GM23338 (cell line): ENCODE measurements at regions not wholly inside any gene's neighbourhood (a gene's known extent, or its start where the extent isn't known, plus 50 kb on each side); places are given as distances from the start of the nearest gene placed in this dataset.

ENCODE experiments used
- ATAC-seq: fragments of 200-7000 bp; cut with Tn5 transposase; 3 replicates; pipeline ENCODE4 v1.9.1; 2020
- DNase-seq: peaks from one replicate; pipeline ENCODE4 v3.0.0-alpha.2; 2015; ENCODE audit warnings: low spot score
- H2AFZ ChIP-seq: fragments of 200-600 bp; sonication (generic); 2 replicates; pipeline ENCODE4 v1.8.0; 2016; ENCODE audit warnings: antibody characterized with exemption, mild to moderate bottlenecking, moderate library complexity
- H3F3A ChIP-seq: fragments of 200-600 bp; sonication (generic); replicated peaks from 2 replicates; pipeline ENCODE4 v1.8.0; 2017; ENCODE audit warnings: antibody characterized with exemption, mixed run types, low read depth
- H3K27ac ChIP-seq: fragments of 200-600 bp; sonication (generic); 2 replicates; pipeline ENCODE4 v1.6.1; 2016; ENCODE audit warnings: low read depth
- H3K27me3 ChIP-seq: fragments of 200-600 bp; sonication (generic); 2 replicates; pipeline ENCODE4 v1.8.0; 2016; ENCODE audit warnings: mild to moderate bottlenecking, mixed run types, moderate library complexity; ENCODE audit not compliant: insufficient read depth
- H3K36me3 ChIP-seq: fragments of 200-600 bp; sonication (generic); 2 replicates; pipeline ENCODE4 v1.8.0; 2016; ENCODE audit warnings: mild to moderate bottlenecking; ENCODE audit not compliant: insufficient read depth
- H3K4me1 ChIP-seq: fragments of 200-600 bp; sonication (generic); 2 replicates; pipeline ENCODE4 v1.8.0; 2016; ENCODE audit warnings: mild to moderate bottlenecking, moderate library complexity; ENCODE audit not compliant: insufficient read depth
- H3K4me2 ChIP-seq: fragments of 200-600 bp; sonication (generic); 2 replicates; pipeline ENCODE4 v1.7.1; 2017; ENCODE audit warnings: mixed run types
- H3K4me3 ChIP-seq: fragments of 200-600 bp; sonication (generic); 2 replicates; pipeline ENCODE4 v1.6.1; 2016; ENCODE audit warnings: mixed run types
- H3K79me2 ChIP-seq: fragments of 200-600 bp; sonication (generic); replicated peaks from 2 replicates; pipeline ENCODE4 v1.8.0; 2017; ENCODE audit warnings: mild to moderate bottlenecking; ENCODE audit not compliant: insufficient read depth
- H3K9me2 ChIP-seq: fragments of 200-600 bp; sonication (generic); 2 replicates; pipeline ENCODE4 v1.8.0; 2017; ENCODE audit not compliant: insufficient read depth
- H4K20me1 ChIP-seq: fragments of 200-600 bp; sonication (generic); replicated peaks from 2 replicates; pipeline ENCODE4 v1.8.0; 2017; ENCODE audit warnings: mild to moderate bottlenecking; ENCODE audit not compliant: insufficient read depth
- H3K27ac Mint-ChIP-seq: 2 replicates; pipeline ENCODE4 v1.8.0; 2020; ENCODE audit warnings: inconsistent platforms, mild to moderate bottlenecking, moderate library complexity, mixed read lengths
- H3K27me3 Mint-ChIP-seq: 3 replicates; pipeline ENCODE4 v1.8.0; 2022; ENCODE audit warnings: low read depth, mild to moderate bottlenecking, moderate library complexity, mixed read lengths, inconsistent platforms; ENCODE audit not compliant: insufficient read depth, poor library complexity
- H3K36me3 Mint-ChIP-seq: 3 replicates; pipeline ENCODE4 v1.8.0; 2021; ENCODE audit warnings: low read depth, mild to moderate bottlenecking, inconsistent platforms, moderate library complexity, mixed read lengths
- H3K4me1 Mint-ChIP-seq: 3 replicates; pipeline ENCODE4 v1.8.0; 2020; ENCODE audit warnings: mild to moderate bottlenecking, inconsistent platforms, mixed read lengths
- H3K4me3 Mint-ChIP-seq: 3 replicates; pipeline ENCODE4 v1.8.0; 2021; ENCODE audit warnings: moderate library complexity, mild to moderate bottlenecking, inconsistent platforms, mixed read lengths
- H3K9me3 Mint-ChIP-seq: 3 replicates; pipeline ENCODE4 v1.8.0; 2020; ENCODE audit warnings: moderate library complexity, mild to moderate bottlenecking, inconsistent platforms, mixed read lengths
- ETS1 ChIP-seq: IDR thresholded peaks from 2 replicates; pipeline ENCODE4 v1.6.1; 2016; ENCODE audit warnings: antibody characterized with exemption
- TF ChIP-seq, protein P1 (sequence below): fragments of 250-450 bp; sonication (Bioruptor Pico); IDR thresholded peaks from 2 replicates; pipeline ENCODE4 v1.5.0; 2020; ENCODE audit warnings: mild to moderate bottlenecking, moderate library complexity
- TF ChIP-seq, protein P2 (sequence below), 2 experiments: fragments of 200-600 bp in 1 of 2; sonication (generic) in 1 of 2; conservative IDR thresholded peaks; 2 replicates each; pipeline versions ENCODE4 v1.5.1 to v1.6.1; 2016 to 2017; ENCODE audit warnings: antibody characterized with exemption in 2 of 2, low read depth in 2 of 2, mild to moderate bottlenecking in 2 of 2, moderate library complexity in 1 of 2

DNA sequence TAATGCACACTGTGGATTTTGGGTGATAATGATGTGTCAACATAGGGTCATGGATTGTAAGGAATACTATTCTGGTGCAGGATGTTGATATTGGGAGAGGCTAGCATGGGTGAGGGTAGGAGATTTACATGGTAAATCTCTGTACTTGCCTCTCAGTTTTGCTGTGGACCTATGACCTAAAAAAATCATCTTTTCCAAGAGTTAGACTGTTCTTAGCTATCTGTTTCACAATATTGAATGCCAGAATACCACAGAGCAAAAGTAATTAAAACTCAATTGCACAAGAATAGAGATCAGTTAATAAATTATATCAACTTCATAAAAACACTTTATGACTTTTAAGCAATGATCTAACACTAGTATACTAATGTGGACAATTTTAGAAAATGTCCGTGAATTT, 651.6 kb downstream of the HTR1A start (continued):
- TF ChIP-seq, protein P1, sequence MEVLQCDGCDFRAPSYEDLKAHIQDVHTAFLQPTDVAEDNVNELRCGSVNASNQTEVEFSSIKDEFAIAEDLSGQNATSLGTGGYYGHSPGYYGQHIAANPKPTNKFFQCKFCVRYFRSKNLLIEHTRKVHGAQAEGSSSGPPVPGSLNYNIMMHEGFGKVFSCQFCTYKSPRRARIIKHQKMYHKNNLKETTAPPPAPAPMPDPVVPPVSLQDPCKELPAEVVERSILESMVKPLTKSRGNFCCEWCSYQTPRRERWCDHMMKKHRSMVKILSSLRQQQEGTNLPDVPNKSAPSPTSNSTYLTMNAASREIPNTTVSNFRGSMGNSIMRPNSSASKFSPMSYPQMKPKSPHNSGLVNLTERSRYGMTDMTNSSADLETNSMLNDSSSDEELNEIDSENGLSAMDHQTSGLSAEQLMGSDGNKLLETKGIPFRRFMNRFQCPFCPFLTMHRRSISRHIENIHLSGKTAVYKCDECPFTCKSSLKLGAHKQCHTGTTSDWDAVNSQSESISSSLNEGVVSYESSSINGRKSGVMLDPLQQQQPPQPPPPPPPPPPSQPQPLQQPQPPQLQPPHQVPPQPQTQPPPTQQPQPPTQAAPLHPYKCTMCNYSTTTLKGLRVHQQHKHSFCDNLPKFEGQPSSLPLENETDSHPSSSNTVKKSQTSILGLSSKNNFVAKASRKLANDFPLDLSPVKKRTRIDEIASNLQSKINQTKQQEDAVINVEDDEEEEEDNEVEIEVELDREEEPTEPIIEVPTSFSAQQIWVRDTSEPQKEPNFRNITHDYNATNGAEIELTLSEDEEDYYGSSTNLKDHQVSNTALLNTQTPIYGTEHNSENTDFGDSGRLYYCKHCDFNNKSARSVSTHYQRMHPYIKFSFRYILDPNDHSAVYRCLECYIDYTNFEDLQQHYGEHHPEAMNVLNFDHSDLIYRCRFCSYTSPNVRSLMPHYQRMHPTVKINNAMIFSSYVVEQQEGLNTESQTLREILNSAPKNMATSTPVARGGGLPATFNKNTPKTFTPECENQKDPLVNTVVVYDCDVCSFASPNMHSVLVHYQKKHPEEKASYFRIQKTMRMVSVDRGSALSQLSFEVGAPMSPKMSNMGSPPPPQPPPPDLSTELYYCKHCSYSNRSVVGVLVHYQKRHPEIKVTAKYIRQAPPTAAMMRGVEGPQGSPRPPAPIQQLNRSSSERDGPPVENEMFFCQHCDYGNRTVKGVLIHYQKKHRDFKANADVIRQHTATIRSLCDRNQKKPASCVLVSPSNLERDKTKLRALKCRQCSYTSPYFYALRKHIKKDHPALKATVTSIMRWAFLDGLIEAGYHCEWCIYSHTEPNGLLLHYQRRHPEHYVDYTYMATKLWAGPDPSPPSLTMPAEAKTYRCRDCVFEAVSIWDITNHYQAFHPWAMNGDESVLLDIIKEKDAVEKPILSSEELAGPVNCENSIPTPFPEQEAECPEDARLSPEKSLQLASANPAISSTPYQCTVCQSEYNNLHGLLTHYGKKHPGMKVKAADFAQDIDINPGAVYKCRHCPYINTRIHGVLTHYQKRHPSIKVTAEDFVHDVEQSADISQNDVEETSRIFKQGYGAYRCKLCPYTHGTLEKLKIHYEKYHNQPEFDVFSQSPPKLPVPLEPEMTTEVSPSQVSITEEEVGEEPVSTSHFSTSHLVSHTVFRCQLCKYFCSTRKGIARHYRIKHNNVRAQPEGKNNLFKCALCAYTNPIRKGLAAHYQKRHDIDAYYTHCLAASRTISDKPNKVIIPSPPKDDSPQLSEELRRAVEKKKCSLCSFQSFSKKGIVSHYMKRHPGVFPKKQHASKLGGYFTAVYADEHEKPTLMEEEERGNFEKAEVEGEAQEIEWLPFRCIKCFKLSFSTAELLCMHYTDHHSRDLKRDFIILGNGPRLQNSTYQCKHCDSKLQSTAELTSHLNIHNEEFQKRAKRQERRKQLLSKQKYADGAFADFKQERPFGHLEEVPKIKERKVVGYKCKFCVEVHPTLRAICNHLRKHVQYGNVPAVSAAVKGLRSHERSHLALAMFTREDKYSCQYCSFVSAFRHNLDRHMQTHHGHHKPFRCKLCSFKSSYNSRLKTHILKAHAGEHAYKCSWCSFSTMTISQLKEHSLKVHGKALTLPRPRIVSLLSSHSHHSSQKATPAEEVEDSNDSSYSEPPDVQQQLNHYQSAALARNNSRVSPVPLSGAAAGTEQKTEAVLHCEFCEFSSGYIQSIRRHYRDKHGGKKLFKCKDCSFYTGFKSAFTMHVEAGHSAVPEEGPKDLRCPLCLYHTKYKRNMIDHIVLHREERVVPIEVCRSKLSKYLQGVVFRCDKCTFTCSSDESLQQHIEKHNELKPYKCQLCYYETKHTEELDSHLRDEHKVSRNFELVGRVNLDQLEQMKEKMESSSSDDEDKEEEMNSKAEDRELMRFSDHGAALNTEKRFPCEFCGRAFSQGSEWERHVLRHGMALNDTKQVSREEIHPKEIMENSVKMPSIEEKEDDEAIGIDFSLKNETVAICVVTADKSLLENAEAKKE: no peak
- TF ChIP-seq, protein P2, sequence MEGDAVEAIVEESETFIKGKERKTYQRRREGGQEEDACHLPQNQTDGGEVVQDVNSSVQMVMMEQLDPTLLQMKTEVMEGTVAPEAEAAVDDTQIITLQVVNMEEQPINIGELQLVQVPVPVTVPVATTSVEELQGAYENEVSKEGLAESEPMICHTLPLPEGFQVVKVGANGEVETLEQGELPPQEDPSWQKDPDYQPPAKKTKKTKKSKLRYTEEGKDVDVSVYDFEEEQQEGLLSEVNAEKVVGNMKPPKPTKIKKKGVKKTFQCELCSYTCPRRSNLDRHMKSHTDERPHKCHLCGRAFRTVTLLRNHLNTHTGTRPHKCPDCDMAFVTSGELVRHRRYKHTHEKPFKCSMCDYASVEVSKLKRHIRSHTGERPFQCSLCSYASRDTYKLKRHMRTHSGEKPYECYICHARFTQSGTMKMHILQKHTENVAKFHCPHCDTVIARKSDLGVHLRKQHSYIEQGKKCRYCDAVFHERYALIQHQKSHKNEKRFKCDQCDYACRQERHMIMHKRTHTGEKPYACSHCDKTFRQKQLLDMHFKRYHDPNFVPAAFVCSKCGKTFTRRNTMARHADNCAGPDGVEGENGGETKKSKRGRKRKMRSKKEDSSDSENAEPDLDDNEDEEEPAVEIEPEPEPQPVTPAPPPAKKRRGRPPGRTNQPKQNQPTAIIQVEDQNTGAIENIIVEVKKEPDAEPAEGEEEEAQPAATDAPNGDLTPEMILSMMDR (conservative IDR thresholded peaks at IDR 0.05; ENCODE audit: low read depth in 2 of 2): no peak

- H3K4me3 ChIP-seq: no peak overlapping the region
- H3K36me3 ChIP-seq: no peaks in the 10 kb centered on the region
- H3K27me3 ChIP-seq: no peaks in the 10 kb centered on the region
- Mint-ChIP-seq H3K4me3 (no peak overlapping the region), H3K36me3 (no peaks in the 10 kb centered on the region), H3K27ac (no peak overlapping the region), H3K4me1 (no peaks in the 10 kb centered on the region), H3K27me3 (no peaks in the 10 kb centered on the region), H3K9me3 (no peaks in the 10 kb centered on the region)
- DNase-seq: no peak
- H3K4me2 ChIP-seq: no peak overlapping the region
- no peaks in the 10 kb centered on the region for H3K79me2 ChIP-seq
- no peak overlapping the region for H3K27ac ChIP-seq
- no peaks in the 10 kb centered on the region for H3F3A ChIP-seq
- no peaks in the 10 kb centered on the region for H3K4me1 ChIP-seq
- H2AFZ ChIP-seq: no peak overlapping the region
- no peaks in the 10 kb centered on the region for H4K20me1 ChIP-seq
- no peak for ATAC-seq
- peaks cover 4% of the 10 kb centered on the region; the same call in 1 of the 2 replicates for H3K9me2 ChIP-seq
- TF ChIP-seq, protein P1: no peak
- TF ChIP-seq ETS1: no peak
- TF ChIP-seq, protein P2 (conservative IDR thresholded peaks at IDR 0.05; ENCODE audit: low read depth in 2 of 2): no peak
Measured at GRCh38 chr5:63306909-63307308, 655.3 kb downstream of the HTR1A start.
